ENCODE measurements at regions not wholly inside any gene's neighbourhood (a gene's known extent, or its start where the extent isn't known, plus 50 kb on each side); places are given as distances from the start of the nearest gene placed in this dataset.

DNA sequence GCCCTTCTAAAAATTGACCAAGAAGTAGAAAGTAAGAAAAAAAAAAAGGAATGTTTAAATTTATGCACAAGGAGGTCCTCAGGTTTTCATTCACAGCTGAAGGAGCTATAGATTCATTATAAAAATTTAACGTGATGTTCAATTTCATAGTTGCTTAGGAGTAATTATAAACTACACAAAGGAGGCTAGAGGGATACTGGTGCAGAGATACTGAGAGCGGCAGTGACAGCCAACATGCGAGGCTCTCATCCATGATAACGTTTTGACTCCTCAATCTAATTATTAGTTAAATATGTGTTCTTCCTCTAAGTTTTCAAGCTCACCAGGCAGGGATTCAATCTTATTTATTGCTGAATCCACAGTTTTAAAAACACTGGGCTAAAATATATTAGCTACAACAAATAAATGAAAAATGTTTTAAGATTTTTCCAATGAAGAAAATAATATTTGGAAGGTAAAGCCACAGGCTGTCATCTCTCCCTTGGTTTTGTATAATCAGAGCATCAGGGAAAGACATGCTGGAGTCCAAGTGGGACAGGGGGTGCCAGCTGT lies 49.8 kb upstream of the TRPC4 start:
- peaks cover 31% of the 10 kb centered on the region for H3K4me1 ChIP-seq (ENCODE audit: insufficient read depth)
- no peaks in the 10 kb centered on the region for H3K79me2 ChIP-seq (replicated peaks; ENCODE audit: insufficient read depth)
- DNase-seq (ENCODE audit: low spot score) (no peak), ATAC-seq (no peak)
- Mint-ChIP-seq H3K9me3 (peaks cover 17% of the 10 kb centered on the region; the same call in 2 of the 3 replicates), H3K27ac (no peak overlapping the region), H3K36me3 (ENCODE audit: low read depth) (peaks cover 23% of the 10 kb centered on the region), H3K4me1 (peaks cover 24% of the 10 kb centered on the region), H3K27me3 (ENCODE audit: insufficient read depth, low read depth, poor library complexity) (no peaks in the 10 kb centered on the region), H3K4me3 (no peak overlapping the region)
- peaks cover 6% of the 10 kb centered on the region; the same call in 1 of the 2 replicates for H3K36me3 ChIP-seq (ENCODE audit: insufficient read depth)
- H3K4me3 ChIP-seq, result no peak overlapping the region
- no peaks in the 10 kb centered on the region for H3K27me3 ChIP-seq (ENCODE audit: insufficient read depth)
- H4K20me1 ChIP-seq (replicated peaks; ENCODE audit: insufficient read depth), result no peaks in the 10 kb centered on the region
- TF ChIP-seq, protein P1, sequence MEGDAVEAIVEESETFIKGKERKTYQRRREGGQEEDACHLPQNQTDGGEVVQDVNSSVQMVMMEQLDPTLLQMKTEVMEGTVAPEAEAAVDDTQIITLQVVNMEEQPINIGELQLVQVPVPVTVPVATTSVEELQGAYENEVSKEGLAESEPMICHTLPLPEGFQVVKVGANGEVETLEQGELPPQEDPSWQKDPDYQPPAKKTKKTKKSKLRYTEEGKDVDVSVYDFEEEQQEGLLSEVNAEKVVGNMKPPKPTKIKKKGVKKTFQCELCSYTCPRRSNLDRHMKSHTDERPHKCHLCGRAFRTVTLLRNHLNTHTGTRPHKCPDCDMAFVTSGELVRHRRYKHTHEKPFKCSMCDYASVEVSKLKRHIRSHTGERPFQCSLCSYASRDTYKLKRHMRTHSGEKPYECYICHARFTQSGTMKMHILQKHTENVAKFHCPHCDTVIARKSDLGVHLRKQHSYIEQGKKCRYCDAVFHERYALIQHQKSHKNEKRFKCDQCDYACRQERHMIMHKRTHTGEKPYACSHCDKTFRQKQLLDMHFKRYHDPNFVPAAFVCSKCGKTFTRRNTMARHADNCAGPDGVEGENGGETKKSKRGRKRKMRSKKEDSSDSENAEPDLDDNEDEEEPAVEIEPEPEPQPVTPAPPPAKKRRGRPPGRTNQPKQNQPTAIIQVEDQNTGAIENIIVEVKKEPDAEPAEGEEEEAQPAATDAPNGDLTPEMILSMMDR (conservative IDR thresholded peaks at IDR 0.05; ENCODE audit: low read depth in 2 of 2), result no peak
- TF ChIP-seq, protein P2, sequence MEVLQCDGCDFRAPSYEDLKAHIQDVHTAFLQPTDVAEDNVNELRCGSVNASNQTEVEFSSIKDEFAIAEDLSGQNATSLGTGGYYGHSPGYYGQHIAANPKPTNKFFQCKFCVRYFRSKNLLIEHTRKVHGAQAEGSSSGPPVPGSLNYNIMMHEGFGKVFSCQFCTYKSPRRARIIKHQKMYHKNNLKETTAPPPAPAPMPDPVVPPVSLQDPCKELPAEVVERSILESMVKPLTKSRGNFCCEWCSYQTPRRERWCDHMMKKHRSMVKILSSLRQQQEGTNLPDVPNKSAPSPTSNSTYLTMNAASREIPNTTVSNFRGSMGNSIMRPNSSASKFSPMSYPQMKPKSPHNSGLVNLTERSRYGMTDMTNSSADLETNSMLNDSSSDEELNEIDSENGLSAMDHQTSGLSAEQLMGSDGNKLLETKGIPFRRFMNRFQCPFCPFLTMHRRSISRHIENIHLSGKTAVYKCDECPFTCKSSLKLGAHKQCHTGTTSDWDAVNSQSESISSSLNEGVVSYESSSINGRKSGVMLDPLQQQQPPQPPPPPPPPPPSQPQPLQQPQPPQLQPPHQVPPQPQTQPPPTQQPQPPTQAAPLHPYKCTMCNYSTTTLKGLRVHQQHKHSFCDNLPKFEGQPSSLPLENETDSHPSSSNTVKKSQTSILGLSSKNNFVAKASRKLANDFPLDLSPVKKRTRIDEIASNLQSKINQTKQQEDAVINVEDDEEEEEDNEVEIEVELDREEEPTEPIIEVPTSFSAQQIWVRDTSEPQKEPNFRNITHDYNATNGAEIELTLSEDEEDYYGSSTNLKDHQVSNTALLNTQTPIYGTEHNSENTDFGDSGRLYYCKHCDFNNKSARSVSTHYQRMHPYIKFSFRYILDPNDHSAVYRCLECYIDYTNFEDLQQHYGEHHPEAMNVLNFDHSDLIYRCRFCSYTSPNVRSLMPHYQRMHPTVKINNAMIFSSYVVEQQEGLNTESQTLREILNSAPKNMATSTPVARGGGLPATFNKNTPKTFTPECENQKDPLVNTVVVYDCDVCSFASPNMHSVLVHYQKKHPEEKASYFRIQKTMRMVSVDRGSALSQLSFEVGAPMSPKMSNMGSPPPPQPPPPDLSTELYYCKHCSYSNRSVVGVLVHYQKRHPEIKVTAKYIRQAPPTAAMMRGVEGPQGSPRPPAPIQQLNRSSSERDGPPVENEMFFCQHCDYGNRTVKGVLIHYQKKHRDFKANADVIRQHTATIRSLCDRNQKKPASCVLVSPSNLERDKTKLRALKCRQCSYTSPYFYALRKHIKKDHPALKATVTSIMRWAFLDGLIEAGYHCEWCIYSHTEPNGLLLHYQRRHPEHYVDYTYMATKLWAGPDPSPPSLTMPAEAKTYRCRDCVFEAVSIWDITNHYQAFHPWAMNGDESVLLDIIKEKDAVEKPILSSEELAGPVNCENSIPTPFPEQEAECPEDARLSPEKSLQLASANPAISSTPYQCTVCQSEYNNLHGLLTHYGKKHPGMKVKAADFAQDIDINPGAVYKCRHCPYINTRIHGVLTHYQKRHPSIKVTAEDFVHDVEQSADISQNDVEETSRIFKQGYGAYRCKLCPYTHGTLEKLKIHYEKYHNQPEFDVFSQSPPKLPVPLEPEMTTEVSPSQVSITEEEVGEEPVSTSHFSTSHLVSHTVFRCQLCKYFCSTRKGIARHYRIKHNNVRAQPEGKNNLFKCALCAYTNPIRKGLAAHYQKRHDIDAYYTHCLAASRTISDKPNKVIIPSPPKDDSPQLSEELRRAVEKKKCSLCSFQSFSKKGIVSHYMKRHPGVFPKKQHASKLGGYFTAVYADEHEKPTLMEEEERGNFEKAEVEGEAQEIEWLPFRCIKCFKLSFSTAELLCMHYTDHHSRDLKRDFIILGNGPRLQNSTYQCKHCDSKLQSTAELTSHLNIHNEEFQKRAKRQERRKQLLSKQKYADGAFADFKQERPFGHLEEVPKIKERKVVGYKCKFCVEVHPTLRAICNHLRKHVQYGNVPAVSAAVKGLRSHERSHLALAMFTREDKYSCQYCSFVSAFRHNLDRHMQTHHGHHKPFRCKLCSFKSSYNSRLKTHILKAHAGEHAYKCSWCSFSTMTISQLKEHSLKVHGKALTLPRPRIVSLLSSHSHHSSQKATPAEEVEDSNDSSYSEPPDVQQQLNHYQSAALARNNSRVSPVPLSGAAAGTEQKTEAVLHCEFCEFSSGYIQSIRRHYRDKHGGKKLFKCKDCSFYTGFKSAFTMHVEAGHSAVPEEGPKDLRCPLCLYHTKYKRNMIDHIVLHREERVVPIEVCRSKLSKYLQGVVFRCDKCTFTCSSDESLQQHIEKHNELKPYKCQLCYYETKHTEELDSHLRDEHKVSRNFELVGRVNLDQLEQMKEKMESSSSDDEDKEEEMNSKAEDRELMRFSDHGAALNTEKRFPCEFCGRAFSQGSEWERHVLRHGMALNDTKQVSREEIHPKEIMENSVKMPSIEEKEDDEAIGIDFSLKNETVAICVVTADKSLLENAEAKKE (CRISPR knock-in tag; IDR thresholded peaks at IDR 0.05), result no peak
- TF ChIP-seq ZNF114 (CRISPR knock-in tag; IDR thresholded peaks at IDR 0.05) (no peak), ZNF331 (CRISPR knock-in tag; IDR thresholded peaks at IDR 0.05; ENCODE audit: low read depth) (no peak), EZH2 (IDR thresholded peaks at IDR 0.05; ENCODE audit: low read depth, unreplicated experiment) (no peak), CREB1 (CRISPR knock-in tag; IDR thresholded peaks at IDR 0.05; ENCODE audit: low read depth) (no peak), EZH2phosphoT487 (IDR thresholded peaks at IDR 0.05; ENCODE audit: unreplicated experiment) (no peak), STAT1 (IDR thresholded peaks at IDR 0.05; ENCODE audit: unreplicated experiment) (no peak), NANOG (IDR thresholded peaks at IDR 0.05; ENCODE audit: borderline replicate concordance) (no peak), JUNB (IDR thresholded peaks at IDR 0.05; ENCODE audit: unreplicated experiment) (no peak), POLR2AphosphoS5 (IDR thresholded peaks at IDR 0.05; ENCODE audit: low read depth) (no peak)
- TF ChIP-seq, protein P3, sequence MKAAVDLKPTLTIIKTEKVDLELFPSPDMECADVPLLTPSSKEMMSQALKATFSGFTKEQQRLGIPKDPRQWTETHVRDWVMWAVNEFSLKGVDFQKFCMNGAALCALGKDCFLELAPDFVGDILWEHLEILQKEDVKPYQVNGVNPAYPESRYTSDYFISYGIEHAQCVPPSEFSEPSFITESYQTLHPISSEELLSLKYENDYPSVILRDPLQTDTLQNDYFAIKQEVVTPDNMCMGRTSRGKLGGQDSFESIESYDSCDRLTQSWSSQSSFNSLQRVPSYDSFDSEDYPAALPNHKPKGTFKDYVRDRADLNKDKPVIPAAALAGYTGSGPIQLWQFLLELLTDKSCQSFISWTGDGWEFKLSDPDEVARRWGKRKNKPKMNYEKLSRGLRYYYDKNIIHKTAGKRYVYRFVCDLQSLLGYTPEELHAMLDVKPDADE (IDR thresholded peaks at IDR 0.05), result no peak
- TF ChIP-seq, protein P4, sequence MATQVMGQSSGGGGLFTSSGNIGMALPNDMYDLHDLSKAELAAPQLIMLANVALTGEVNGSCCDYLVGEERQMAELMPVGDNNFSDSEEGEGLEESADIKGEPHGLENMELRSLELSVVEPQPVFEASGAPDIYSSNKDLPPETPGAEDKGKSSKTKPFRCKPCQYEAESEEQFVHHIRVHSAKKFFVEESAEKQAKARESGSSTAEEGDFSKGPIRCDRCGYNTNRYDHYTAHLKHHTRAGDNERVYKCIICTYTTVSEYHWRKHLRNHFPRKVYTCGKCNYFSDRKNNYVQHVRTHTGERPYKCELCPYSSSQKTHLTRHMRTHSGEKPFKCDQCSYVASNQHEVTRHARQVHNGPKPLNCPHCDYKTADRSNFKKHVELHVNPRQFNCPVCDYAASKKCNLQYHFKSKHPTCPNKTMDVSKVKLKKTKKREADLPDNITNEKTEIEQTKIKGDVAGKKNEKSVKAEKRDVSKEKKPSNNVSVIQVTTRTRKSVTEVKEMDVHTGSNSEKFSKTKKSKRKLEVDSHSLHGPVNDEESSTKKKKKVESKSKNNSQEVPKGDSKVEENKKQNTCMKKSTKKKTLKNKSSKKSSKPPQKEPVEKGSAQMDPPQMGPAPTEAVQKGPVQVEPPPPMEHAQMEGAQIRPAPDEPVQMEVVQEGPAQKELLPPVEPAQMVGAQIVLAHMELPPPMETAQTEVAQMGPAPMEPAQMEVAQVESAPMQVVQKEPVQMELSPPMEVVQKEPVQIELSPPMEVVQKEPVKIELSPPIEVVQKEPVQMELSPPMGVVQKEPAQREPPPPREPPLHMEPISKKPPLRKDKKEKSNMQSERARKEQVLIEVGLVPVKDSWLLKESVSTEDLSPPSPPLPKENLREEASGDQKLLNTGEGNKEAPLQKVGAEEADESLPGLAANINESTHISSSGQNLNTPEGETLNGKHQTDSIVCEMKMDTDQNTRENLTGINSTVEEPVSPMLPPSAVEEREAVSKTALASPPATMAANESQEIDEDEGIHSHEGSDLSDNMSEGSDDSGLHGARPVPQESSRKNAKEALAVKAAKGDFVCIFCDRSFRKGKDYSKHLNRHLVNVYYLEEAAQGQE (IDR thresholded peaks at IDR 0.05; ENCODE audit: unreplicated experiment), result no peak
- H3K9me2 ChIP-seq (ENCODE audit: insufficient read depth), result 0 out of 2 replicates have a peak, but pooled peaks cover 5% of the 10 kb centered on the region
- H2AFZ ChIP-seq, result no peak overlapping the region
- peak overlapping the region; percentile 56 for H3K4me2 ChIP-seq
- no peaks in the 10 kb centered on the region for H3F3A ChIP-seq (replicated peaks; ENCODE audit: low read depth)
- H3K27ac ChIP-seq (ENCODE audit: low read depth), result no peak overlapping the region
